GM12891 (cell line): ENCODE measurements at regions not wholly inside any gene's neighbourhood (a gene's known extent, or its start where the extent isn't known, plus 50 kb on each side); places are given as distances from the start of the nearest gene placed in this dataset.

Source experiments
- DNase-seq: peaks from one replicate; pipeline ENCODE4 v3.0.0; 2011; ENCODE audit warnings: low spot score; ENCODE audit not compliant: insufficient read length
- FAIRE-seq: peaks from 2 replicates; lab custom pipeline; 2011; peaks lifted over from hg19 to GRCh38; lab: Jason Lieb, UNC
- PAX5 ChIP-seq: IDR thresholded peaks from 2 replicates; pipeline ENCODE4 v1.6.1; 2011; ENCODE audit warnings: low read length, moderate library complexity, mild to moderate bottlenecking; ENCODE audit not compliant: insufficient read depth, severe bottlenecking
- POLR2A ChIP-seq: IDR thresholded peaks from 2 replicates; pipeline ENCODE4 v1.6.1; 2011; ENCODE audit warnings: low read depth, low read length, control low read depth
- POLR2AphosphoS5 ChIP-seq: IDR thresholded peaks from 2 replicates; pipeline ENCODE4 v1.6.1; 2011; ENCODE audit warnings: low read depth, low read length, control low read depth
- POU2F2 ChIP-seq: IDR thresholded peaks from 2 replicates; pipeline ENCODE4 v1.6.1; 2011; ENCODE audit warnings: low read depth, mild to moderate bottlenecking, control low read depth, low read length, moderate library complexity
- SPI1 ChIP-seq: IDR thresholded peaks from 2 replicates; pipeline ENCODE4 v1.6.1; 2011; ENCODE audit warnings: low read depth, low read length, control low read depth
- TAF1 ChIP-seq: IDR thresholded peaks from 2 replicates; pipeline ENCODE4 v1.6.1; 2011; ENCODE audit warnings: low read depth, low read length, control low read depth

- DNase-seq = no peak
These were observed 380.0 kb downstream of the KLF12 start for GRCh38 chr13:73754241-73754640.

GRCh38 chr13:73751290-73751689, 382.9 kb downstream of the KLF12 start:
- no peak for DNase-seq
- TF ChIP-seq POU2F2 = no peak
- no peak for TF ChIP-seq TAF1
- no peak for TF ChIP-seq PAX5
- TF ChIP-seq POLR2AphosphoS5 = no peak
- no peak for TF ChIP-seq POLR2A
- no peak for TF ChIP-seq SPI1
- no peak for FAIRE-seq

More at GRCh38 chr13:73754241-73754640, 380.0 kb downstream of the KLF12 start:
- TF ChIP-seq POLR2AphosphoS5 (no peak), SPI1 (no peak), TAF1 (no peak), POLR2A (no peak), POU2F2 (no peak), PAX5 (no peak)
- FAIRE-seq = no peak

DNA sequence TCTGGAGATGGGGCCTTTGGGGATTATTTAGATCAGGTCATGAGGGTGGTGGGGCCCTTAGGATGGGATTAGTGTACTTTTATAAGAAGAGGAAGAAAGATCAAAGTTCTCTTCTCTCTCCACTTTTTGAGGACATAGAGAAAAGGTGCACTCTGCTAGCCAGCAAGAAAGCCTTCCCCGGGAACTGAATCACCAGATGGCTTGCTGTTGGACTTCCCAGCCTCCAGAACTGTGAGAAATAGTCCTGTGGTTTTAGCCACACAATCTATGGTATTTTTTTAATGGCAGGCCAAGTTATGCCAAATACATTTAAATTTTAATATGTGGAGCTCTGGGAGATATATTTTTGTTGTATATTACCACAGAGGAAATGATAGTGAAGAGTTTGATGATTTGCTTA, 385.8 kb downstream of the KLF12 start:
- TF ChIP-seq PAX5 (no peak), POLR2AphosphoS5 (no peak), POLR2A (no peak), POU2F2 (no peak)
- DNase-seq = no peak
- no peak for FAIRE-seq

DNA sequence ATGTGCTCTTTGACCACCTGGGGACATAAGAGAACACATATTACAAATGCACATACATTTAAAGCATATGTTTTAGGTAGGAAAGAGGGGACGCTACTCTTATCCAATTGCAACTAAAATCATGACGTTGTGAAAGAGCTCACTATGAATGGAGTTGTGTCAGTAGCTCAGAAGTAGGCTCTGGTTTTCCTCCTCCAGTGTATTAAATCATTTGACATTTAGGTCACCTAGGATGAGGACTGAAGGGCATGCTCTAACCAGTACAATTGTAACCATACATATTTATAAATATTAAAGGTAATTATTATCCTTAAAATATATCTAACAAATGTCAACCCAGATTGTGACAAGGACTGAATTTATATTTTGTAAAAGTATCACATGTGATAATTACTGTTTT, 389.0 kb downstream of the KLF12 start:
- FAIRE-seq = no peak

GRCh38 chr13:73742982-73743381, 391.2 kb downstream of the KLF12 start:
- no peak for FAIRE-seq
- no peak for DNase-seq
- TF ChIP-seq POU2F2 = no peak
- no peak for TF ChIP-seq SPI1
- no peak for TF ChIP-seq POLR2A
- TF ChIP-seq POLR2AphosphoS5 = no peak

More for the DNA sequence above, 389.0 kb downstream of the KLF12 start:
- DNase-seq = no peak
- no peak for TF ChIP-seq POLR2A
- no peak for TF ChIP-seq PAX5
- TF ChIP-seq TAF1 = no peak
- TF ChIP-seq POU2F2 = no peak

DNA sequence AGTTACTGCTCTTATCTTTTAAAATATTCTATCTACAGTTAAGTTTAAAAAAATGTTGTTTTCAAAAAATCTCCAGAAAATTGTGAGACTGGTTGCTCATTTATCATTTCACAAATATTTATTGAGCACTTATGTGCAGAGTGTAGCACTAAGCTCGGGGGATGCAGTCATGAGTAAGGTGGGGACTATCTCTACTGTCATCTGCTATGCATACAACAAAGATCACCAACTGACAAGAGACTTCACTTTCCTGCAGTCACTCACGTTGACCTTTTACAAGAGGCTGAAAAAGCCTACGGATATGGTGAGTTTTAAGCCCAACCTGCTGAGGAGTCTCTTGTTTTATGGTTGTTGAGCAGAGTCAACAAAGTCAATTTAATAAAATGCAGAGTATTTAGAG, 392.5 kb downstream of the KLF12 start:
- TF ChIP-seq POU2F2 (no peak), SPI1 (no peak), TAF1 (no peak), POLR2A (no peak), PAX5 (no peak), POLR2AphosphoS5 (no peak)
- DNase-seq (no peak), FAIRE-seq (no peak)

DNA sequence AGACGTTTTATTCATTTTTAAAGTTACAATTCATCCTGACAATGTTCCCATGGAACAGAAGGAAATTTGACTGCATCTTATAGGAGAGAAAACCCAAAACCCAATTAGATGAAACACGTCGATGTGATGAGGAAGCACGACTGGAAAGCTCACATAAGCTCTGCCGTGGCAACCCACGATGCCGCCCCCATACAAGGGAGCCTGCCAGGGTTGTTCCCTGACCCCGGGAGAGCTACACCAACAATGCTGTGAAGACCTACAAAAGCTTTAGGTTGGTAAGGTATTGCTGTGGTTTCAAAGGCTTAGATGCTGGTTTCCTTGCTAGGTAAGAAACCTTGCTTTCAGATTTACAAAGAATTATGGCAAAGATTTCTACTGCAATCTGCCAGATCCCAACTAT, 393.1 kb downstream of the KLF12 start:
- FAIRE-seq = no peak
- TF ChIP-seq POLR2A = no peak
- no peak for TF ChIP-seq PAX5
- TF ChIP-seq SPI1 = no peak
- no peak for TF ChIP-seq POU2F2
- no peak for TF ChIP-seq TAF1
- TF ChIP-seq POLR2AphosphoS5 = no peak
- no peak for DNase-seq

DNA sequence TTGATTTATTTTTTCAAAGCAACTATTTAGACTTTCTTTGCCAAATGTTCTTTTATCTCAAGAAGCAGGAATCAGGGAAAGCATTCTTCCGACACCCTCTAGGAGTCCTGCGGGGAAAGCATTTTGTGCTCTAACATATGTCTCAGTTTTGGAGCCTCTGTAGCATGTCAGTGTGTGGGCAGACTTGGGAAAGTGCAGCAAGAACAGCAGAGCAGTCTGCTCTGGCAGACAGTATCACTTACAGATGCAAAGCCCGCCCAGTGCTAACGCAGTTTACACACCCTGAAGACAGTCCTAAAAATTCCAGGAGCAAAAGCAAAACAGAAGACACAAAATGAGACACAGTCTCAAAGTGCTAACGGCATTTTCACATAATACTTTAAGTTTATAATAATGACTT, 393.5 kb downstream of the KLF12 start:
- FAIRE-seq (no peak), DNase-seq (no peak)
- TF ChIP-seq POLR2AphosphoS5 (no peak), TAF1 (no peak)

DNA sequence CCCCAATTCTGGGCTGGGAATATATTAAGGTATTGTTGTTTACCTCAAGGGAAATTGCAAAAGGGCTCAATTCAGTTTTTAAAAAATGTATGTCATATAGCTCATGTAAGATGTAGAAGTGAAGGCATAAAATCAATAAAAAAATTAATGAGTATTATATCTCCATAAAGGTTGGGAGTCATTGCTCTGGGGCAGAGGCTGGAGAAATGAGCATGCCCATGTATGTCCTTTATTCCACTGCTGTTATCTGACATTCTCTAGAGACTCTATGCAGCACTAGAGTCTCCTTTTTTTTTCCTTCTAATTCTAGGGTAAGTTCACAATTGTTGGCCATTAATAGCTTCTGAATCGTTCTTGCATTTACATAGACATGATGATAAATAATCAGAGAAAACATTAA, 394.8 kb downstream of the KLF12 start:
- no peak for FAIRE-seq
- TF ChIP-seq SPI1 = no peak
- TF ChIP-seq POU2F2 = no peak
- TF ChIP-seq POLR2A = no peak
- TF ChIP-seq TAF1 = no peak
- TF ChIP-seq PAX5 = no peak
- TF ChIP-seq POLR2AphosphoS5 = no peak

GRCh38 chr13:73738626-73739025, 395.6 kb downstream of the KLF12 start:
- DNase-seq (no peak), FAIRE-seq (no peak)
- TF ChIP-seq PAX5 (no peak), POLR2A (no peak), TAF1 (no peak), POU2F2 (no peak), SPI1 (no peak), POLR2AphosphoS5 (no peak)

More for the DNA sequence above, 394.8 kb downstream of the KLF12 start:
- no peak for DNase-seq

- FAIRE-seq = no peak
- no peak for TF ChIP-seq POU2F2
- TF ChIP-seq PAX5 = no peak
- TF ChIP-seq SPI1 = no peak
- TF ChIP-seq TAF1 = no peak
- TF ChIP-seq POLR2A = no peak
- TF ChIP-seq POLR2AphosphoS5 = no peak
- no peak for DNase-seq
These were observed 397.0 kb downstream of the KLF12 start for GRCh38 chr13:73737214-73737613.
